Neural crest cell (in vitro differentiated cells): ENCODE measurements at regions not wholly inside any gene's neighbourhood (a gene's known extent, or its start where the extent isn't known, plus 50 kb on each side); places are given as distances from the start of the nearest gene placed in this dataset.

Experiments
- DNase-seq: peaks from one replicate; pipeline ENCODE4 v3.0.0; 2021; ENCODE audit warnings: low read depth, mixed read lengths, low spot score
- H3K27ac Mint-ChIP-seq: one replicate; pipeline ENCODE4 v1.8.0; 2021; ENCODE audit warnings: mild to moderate bottlenecking, mixed read lengths; ENCODE audit not compliant: unreplicated experiment
- H3K27me3 Mint-ChIP-seq: 2 replicates; pipeline ENCODE4 v1.8.0; 2021; ENCODE audit warnings: low read depth, mild to moderate bottlenecking, mixed read lengths
- H3K36me3 Mint-ChIP-seq: 2 replicates; pipeline ENCODE4 v1.8.0; 2021; ENCODE audit warnings: low read depth, mild to moderate bottlenecking, mixed read lengths
- H3K4me1 Mint-ChIP-seq: 2 replicates; pipeline ENCODE4 v1.8.0; 2021; ENCODE audit warnings: mixed read lengths
- H3K4me3 Mint-ChIP-seq: one replicate; pipeline ENCODE4 v1.8.0; 2021; ENCODE audit warnings: mild to moderate bottlenecking, mixed read lengths
- H3K9me3 Mint-ChIP-seq: 2 replicates; pipeline ENCODE4 v1.8.0; 2021; ENCODE audit warnings: mixed read lengths
- CTCF ChIP-seq: fragments of 200-600 bp; sonication (generic); conservative IDR thresholded peaks from 2 replicates; pipeline ENCODE4 v1.5.0; 2021; ENCODE audit warnings: antibody characterized with exemption, mild to moderate bottlenecking

GRCh38 chr18:71471963-71472725 lies 1072.0 kb downstream of the CBLN2 start:
- Mint-ChIP-seq H3K4me3 (no peak overlapping the region), H3K4me1 (peaks cover 7% of the 10 kb centered on the region), H3K27ac (peak overlapping the region; percentile 76), H3K36me3 (no peaks in the 10 kb centered on the region), H3K27me3 (no peaks in the 10 kb centered on the region), H3K9me3 (peaks cover 2% of the 10 kb centered on the region)
- no peak for DNase-seq
- TF ChIP-seq CTCF = no peak

GRCh38 chr18:71456206-71456605 lies 1087.9 kb downstream of the CBLN2 start:
- no peak for TF ChIP-seq CTCF
- Mint-ChIP-seq H3K36me3 (no peaks in the 10 kb centered on the region), H3K27ac (no peak overlapping the region), H3K4me3 (no peak overlapping the region), H3K27me3 (peaks cover 9% of the 10 kb centered on the region), H3K9me3 (no peaks in the 10 kb centered on the region), H3K4me1 (no peaks in the 10 kb centered on the region)
- DNase-seq = no peak

GRCh38 chr18:71450257-71450656 lies 1093.9 kb downstream of the CBLN2 start:
- H3K9me3 Mint-ChIP-seq = peaks cover 6% of the 10 kb centered on the region

GRCh38 chr18:71443706-71444480 lies 1100.2 kb downstream of the CBLN2 start:
- Mint-ChIP-seq H3K9me3 (peaks cover 6% of the 10 kb centered on the region), H3K4me3 (no peak overlapping the region), H3K27me3 (no peaks in the 10 kb centered on the region), H3K36me3 (no peaks in the 10 kb centered on the region), H3K4me1 (peaks cover 10% of the 10 kb centered on the region), H3K27ac (peak overlapping the region; percentile 29)
- DNase-seq = no peak
- no peak for TF ChIP-seq CTCF

More at GRCh38 chr18:71450257-71450656, 1093.9 kb downstream of the CBLN2 start:
- H3K27me3 Mint-ChIP-seq = peaks cover 2% of the 10 kb centered on the region
- H3K4me1 Mint-ChIP-seq = no peaks in the 10 kb centered on the region
- no peak overlapping the region for H3K27ac Mint-ChIP-seq
- no peaks in the 10 kb centered on the region for H3K36me3 Mint-ChIP-seq
- H3K4me3 Mint-ChIP-seq = no peak overlapping the region
- no peak for DNase-seq
- TF ChIP-seq CTCF = no peak

- TF ChIP-seq CTCF = no peak
- H3K9me3 Mint-ChIP-seq = peaks cover 3% of the 10 kb centered on the region
These were observed 1101.4 kb downstream of the CBLN2 start for GRCh38 chr18:71442731-71443141.

More at GRCh38 chr18:71442731-71443141, 1101.4 kb downstream of the CBLN2 start:
- no peak overlapping the region for H3K27ac Mint-ChIP-seq
- H3K27me3 Mint-ChIP-seq = no peaks in the 10 kb centered on the region
- H3K36me3 Mint-ChIP-seq = no peaks in the 10 kb centered on the region
- H3K4me3 Mint-ChIP-seq = no peak overlapping the region
- no peak for DNase-seq
- H3K4me1 Mint-ChIP-seq = peaks cover 10% of the 10 kb centered on the region
